MCF 10A (cell line): ENCODE measurements at regions not wholly inside any gene's neighbourhood (a gene's known extent, or its start where the extent isn't known, plus 50 kb on each side); places are given as distances from the start of the nearest gene placed in this dataset.

Experiments used
- BruUV-seq: library from RNA; stranded (reverse); fragments of 400-500 nt; replicated peaks from 2 replicates; lab custom pipeline; 2021; lab: Mats Ljungman, UMichigan
- CTCF ChIA-PET: fragments of 300-600 bp; sonication (Branson Sonifier 250); formaldehyde crosslinking; extraction: SDS; loops from one replicate; lab custom pipeline; 2021; ENCODE audit warnings: antibody characterized with exemption, inconsistent platforms; lab: Yijun Ruan, JAX
- POLR2A ChIA-PET: fragments of 300-600, 350-650 bp; sonication (Branson Sonifier 250); formaldehyde crosslinking; extraction: SDS; loops from one replicate; lab custom pipeline; 2020; ENCODE audit warnings: antibody characterized with exemption, inconsistent platforms; lab: Yijun Ruan, JAX
- DNase-seq: peaks from one replicate; pipeline ENCODE4 v3.0.0-alpha.2; 2018; ENCODE audit not compliant: unreplicated experiment
- H3K27ac Mint-ChIP-seq: one replicate; pipeline ENCODE4 v1.8.0; 2022; ENCODE audit warnings: mild to moderate bottlenecking, low read depth, mixed read lengths; ENCODE audit not compliant: unreplicated experiment
- H3K27me3 Mint-ChIP-seq: one replicate; pipeline ENCODE4 v1.8.0; 2022; ENCODE audit warnings: mixed read lengths; ENCODE audit not compliant: insufficient read depth, unreplicated experiment
- H3K36me3 Mint-ChIP-seq: one replicate; pipeline ENCODE4 v1.8.0; 2022; ENCODE audit warnings: mild to moderate bottlenecking, moderate library complexity, mixed read lengths; ENCODE audit not compliant: insufficient read depth, unreplicated experiment
- H3K4me1 Mint-ChIP-seq: one replicate; pipeline ENCODE4 v1.8.0; 2022; ENCODE audit warnings: mixed read lengths; ENCODE audit not compliant: insufficient read depth, unreplicated experiment
- H3K4me3 Mint-ChIP-seq: one replicate; pipeline ENCODE4 v1.8.0; 2022; ENCODE audit warnings: mild to moderate bottlenecking, moderate library complexity, mixed read lengths; ENCODE audit not compliant: unreplicated experiment
- H3K9me3 Mint-ChIP-seq: one replicate; pipeline ENCODE4 v1.8.0; 2022; ENCODE audit warnings: mixed read lengths; ENCODE audit not compliant: unreplicated experiment
- CTCF ChIP-seq: fragments of 200-600 bp; IDR thresholded peaks from one replicate; pipeline ENCODE4 v1.8.0; 2022; ENCODE audit warnings: antibody characterized with exemption, mild to moderate bottlenecking; ENCODE audit not compliant: unreplicated experiment
- intact Hi-C: fragments of 100-400 bp; cut with micrococcal nuclease; formaldehyde crosslinking; loops from 2 replicates; pipeline ENCODE4 v1.14.1; 2022

- intact Hi-C loops = no loop called here
Observed at GRCh38 chr7:142668495-142668894, 80.8 kb upstream of the PRSS1 start.

GRCh38 chr7:142657376-142657775 lies 91.9 kb upstream of the PRSS1 start:
- Mint-ChIP-seq H3K36me3 (no peaks in the 10 kb centered on the region), H3K9me3 (no peaks in the 10 kb centered on the region), H3K4me1 (no peaks in the 10 kb centered on the region), H3K4me3 (no peak overlapping the region), H3K27me3 (peaks cover 85% of the 10 kb centered on the region), H3K27ac (no peak overlapping the region)
- no TSS peak for BruUV-seq
- no peak for TF ChIP-seq CTCF
- POLR2A ChIA-PET = no interaction called here
- DNase-seq = no peak
- intact Hi-C loops = no loop called here
- CTCF ChIA-PET = interaction anchor here (1.1 to 1.5 kb wide), 2 partner anchors 9 to 53 kb away, joined by 3 to 8 read pairs; no protein-coding TSS in a partner anchor

More at GRCh38 chr7:142668495-142668894, 80.8 kb upstream of the PRSS1 start:
- Mint-ChIP-seq H3K4me1 (no peaks in the 10 kb centered on the region), H3K4me3 (no peak overlapping the region), H3K27me3 (peaks cover 49% of the 10 kb centered on the region), H3K36me3 (no peaks in the 10 kb centered on the region), H3K27ac (no peak overlapping the region), H3K9me3 (no peaks in the 10 kb centered on the region)
- no peak for DNase-seq
- no TSS peak for BruUV-seq
- no peak for TF ChIP-seq CTCF
- POLR2A ChIA-PET = no interaction called here
- CTCF ChIA-PET = interaction anchor here (0.6 to 2.4 kb wide), 5 partner anchors 13 to 1572 kb away, joined by 3 to 10 read pairs (median 3); no protein-coding TSS in a partner anchor

- H3K36me3 Mint-ChIP-seq = no peaks in the 10 kb centered on the region
- no TSS peak for BruUV-seq
Observed at GRCh38 chr7:142654398-142654797, 94.9 kb upstream of the PRSS1 start.

GRCh38 chr7:142647749-142648148 lies 101.5 kb upstream of the PRSS1 start:
- intact Hi-C loops = no loop called here
- TF ChIP-seq CTCF = no peak
- H3K4me1 Mint-ChIP-seq = no peaks in the 10 kb centered on the region
- H3K4me3 Mint-ChIP-seq = no peak overlapping the region
- no peak overlapping the region for H3K27ac Mint-ChIP-seq
- DNase-seq = no peak
- H3K9me3 Mint-ChIP-seq = no peaks in the 10 kb centered on the region
- CTCF ChIA-PET = interaction anchor here (0.5 to 0.8 kb wide), 2 partner anchors 15 to 44 kb away, joined by 3 read pairs; no protein-coding TSS in a partner anchor
- POLR2A ChIA-PET = interaction anchor here (0.7 kb wide), 1 partner anchor 99 kb away, joined by 3 read pairs; no protein-coding TSS in a partner anchor
- BruUV-seq = no TSS peak
- peaks cover 100% of the 10 kb centered on the region for H3K27me3 Mint-ChIP-seq
- H3K36me3 Mint-ChIP-seq = no peaks in the 10 kb centered on the region

More at GRCh38 chr7:142654398-142654797, 94.9 kb upstream of the PRSS1 start:
- Mint-ChIP-seq H3K4me3 (no peak overlapping the region), H3K9me3 (no peaks in the 10 kb centered on the region), H3K27ac (no peak overlapping the region), H3K27me3 (peaks cover 90% of the 10 kb centered on the region), H3K4me1 (no peaks in the 10 kb centered on the region)
- no peak for DNase-seq
- intact Hi-C loops = no loop called here
- CTCF ChIA-PET = interaction anchor here (0.7 to 1.2 kb wide), 2 partner anchors 120 to 130 kb away, joined by 3 to 4 read pairs; no protein-coding TSS in a partner anchor
- no peak for TF ChIP-seq CTCF
- POLR2A ChIA-PET = no interaction called here
